ENCODE measurements at regions not wholly inside any gene's neighbourhood (a gene's known extent, or its start where the extent isn't known, plus 50 kb on each side); places are given as distances from the start of the nearest gene placed in this dataset.
"Not testable (repeated sequence)": the region's sequence is repeated elsewhere in the genome, so short reads cannot be mapped to it uniquely, and the experiment has no call there.

GRCh38 chr10:33695536-33695935, 361.1 kb upstream of the NRP1 start:
- H3K9ac ChIP-seq (ENCODE audit: extremely low read depth, insufficient read length, low read length), result no peak overlapping the region
- no peak overlapping the region for H4K5ac ChIP-seq (ENCODE audit: insufficient read length, low read depth, low read length)
- H3K4me2 ChIP-seq (ENCODE audit: insufficient read depth, insufficient read length, low read length), result no peak overlapping the region
- no peak overlapping the region for H3K27ac ChIP-seq (ENCODE audit: insufficient read length, low read depth, low read length)
- no peaks in the 10 kb centered on the region for H3K79me1 ChIP-seq (ENCODE audit: insufficient read depth, low read depth, low read length, poor library complexity, severe bottlenecking)
- no peak overlapping the region for H2AK5ac ChIP-seq (ENCODE audit: insufficient read length, low read length)
- H3K14ac ChIP-seq (ENCODE audit: insufficient read depth, low read length), result no peak overlapping the region
- H2BK12ac ChIP-seq (ENCODE audit: insufficient read length, low read depth, low read length), result no peak overlapping the region
- H3K18ac ChIP-seq (ENCODE audit: insufficient read length, low read depth, low read length), result no peak overlapping the region
- Mint-ChIP-seq H3K27me3 (ENCODE audit: low read depth) (no peaks in the 10 kb centered on the region), H3K4me1 (peaks cover 16 to 22% of the 10 kb centered on the region in 2 experiments), H3K27ac (no peak overlapping the region), H3K9me3 (peaks cover 42 to 47% of the 10 kb centered on the region in 2 experiments), H3K36me3 (ENCODE audit: insufficient read depth in 1 of 3, low read depth in 3 of 3) (peaks cover 31 to 69% (median 40%) of the 10 kb centered on the region in 3 experiments), H3K4me3 (no peak overlapping the region)
- no peak overlapping the region for H2BK20ac ChIP-seq (ENCODE audit: low read depth, low read length, poor library complexity, severe bottlenecking)
- no peak for TF ChIP-seq CTCF (conservative IDR thresholded peaks at IDR 0.05)
- H3K79me2 ChIP-seq (ENCODE audit: insufficient read depth, low read length), result no peaks in the 10 kb centered on the region
- H3T11ph ChIP-seq (ENCODE audit: low read length), result no peak overlapping the region
- no peaks in the 10 kb centered on the region for H3K23me2 ChIP-seq (ENCODE audit: insufficient read length, low read depth, low read length, poor library complexity, severe bottlenecking)
- no peak overlapping the region for H2BK120ac ChIP-seq (ENCODE audit: low read depth, low read length, poor library complexity, severe bottlenecking)
- H3K23ac ChIP-seq (ENCODE audit: insufficient read length, low read depth, low read length), result no peak overlapping the region
- DNase-seq, result no peak
- no peak overlapping the region for H2BK15ac ChIP-seq (ENCODE audit: low read depth, low read length)
- WGBS (ENCODE audit: extremely low coverage, insufficient read length, low lambda C conversion rate), result no CpG with 5 or more reads among the region's 5 CpGs
- no peak overlapping the region for H2BK5ac ChIP-seq (ENCODE audit: insufficient read length, low read length)
- H3K9me3 ChIP-seq (ENCODE audit: control insufficient read depth, low read depth, low read length), result no peaks in the 10 kb centered on the region
- H3K4ac ChIP-seq (ENCODE audit: low read depth, low read length), result no peak overlapping the region
- no peak overlapping the region for H2AFZ ChIP-seq (ENCODE audit: low read length)
- no peak overlapping the region for H3K56ac ChIP-seq (ENCODE audit: insufficient read length, low read depth, low read length)
- H4K20me1 ChIP-seq (ENCODE audit: control insufficient read depth, insufficient read depth, insufficient read length), result no peaks in the 10 kb centered on the region
- no peaks in the 10 kb centered on the region; the same call in 1 of the 2 replicates for H3K4me1 ChIP-seq (ENCODE audit: insufficient read depth, low read length)
- H4K8ac ChIP-seq (replicated peaks; ENCODE audit: insufficient read length, low read depth, low read length), result no peak overlapping the region
- H4K91ac ChIP-seq (ENCODE audit: insufficient read length, low read depth, low read length), result no peak overlapping the region
- H3K27me3 ChIP-seq (ENCODE audit: insufficient read depth, low read length), result no peaks in the 10 kb centered on the region

- not testable (repeated sequence) for H2BK15ac ChIP-seq (ENCODE audit: low read depth, low read length); H3K4me3 Mint-ChIP-seq
These were observed 356.1 kb upstream of the NRP1 start for GRCh38 chr10:33690536-33690935.

More at GRCh38 chr10:33690536-33690935, 356.1 kb upstream of the NRP1 start:
- not testable (repeated sequence) for H3K4me2 ChIP-seq (ENCODE audit: insufficient read depth, insufficient read length, low read length); H2BK20ac ChIP-seq (ENCODE audit: low read depth, low read length, poor library complexity, severe bottlenecking); H3K23ac ChIP-seq (ENCODE audit: insufficient read length, low read depth, low read length); H4K91ac ChIP-seq (ENCODE audit: insufficient read length, low read depth, low read length); H2AFZ ChIP-seq (ENCODE audit: low read length); H3K9ac ChIP-seq (ENCODE audit: extremely low read depth, insufficient read length, low read length); H3K27ac ChIP-seq (ENCODE audit: insufficient read length, low read depth, low read length); H4K8ac ChIP-seq (replicated peaks; ENCODE audit: insufficient read length, low read depth, low read length); DNase-seq; H2AK5ac ChIP-seq (ENCODE audit: insufficient read length, low read length); H3K18ac ChIP-seq (ENCODE audit: insufficient read length, low read depth, low read length); H4K5ac ChIP-seq (ENCODE audit: insufficient read length, low read depth, low read length); H3K4me1 ChIP-seq (ENCODE audit: insufficient read depth, low read length); H3K27me3 Mint-ChIP-seq (ENCODE audit: low read depth); H3K9me3 ChIP-seq (ENCODE audit: control insufficient read depth, low read depth, low read length); H3K56ac ChIP-seq (ENCODE audit: insufficient read length, low read depth, low read length); H3K4me1 Mint-ChIP-seq; H3K27ac Mint-ChIP-seq; H2BK12ac ChIP-seq (ENCODE audit: insufficient read length, low read depth, low read length); H4K20me1 ChIP-seq (ENCODE audit: control insufficient read depth, insufficient read depth, insufficient read length); H3K23me2 ChIP-seq (ENCODE audit: insufficient read length, low read depth, low read length, poor library complexity, severe bottlenecking); H3K4ac ChIP-seq (ENCODE audit: low read depth, low read length); H3T11ph ChIP-seq (ENCODE audit: low read length); H3K14ac ChIP-seq (ENCODE audit: insufficient read depth, low read length); H3K27me3 ChIP-seq (ENCODE audit: insufficient read depth, low read length); H2BK5ac ChIP-seq (ENCODE audit: insufficient read length, low read length); H3K79me2 ChIP-seq (ENCODE audit: insufficient read depth, low read length); H2BK120ac ChIP-seq (ENCODE audit: low read depth, low read length, poor library complexity, severe bottlenecking); H3K79me1 ChIP-seq (ENCODE audit: insufficient read depth, low read depth, low read length, poor library complexity, severe bottlenecking)
- Mint-ChIP-seq H3K9me3 (peaks cover 57 to 59% of the 10 kb centered on the region in 2 experiments), H3K36me3 (ENCODE audit: insufficient read depth in 1 of 3, low read depth in 3 of 3) (peaks cover 35 to 77% (median 41%) of the 10 kb centered on the region in 3 experiments)
- WGBS (ENCODE audit: extremely low coverage, insufficient read length, low lambda C conversion rate), result no CpG with 5 or more reads among the region's 2 CpGs

Data from H9 (cell line).